ENCODE measurements at regions not wholly inside any gene's neighbourhood (a gene's known extent, or its start where the extent isn't known, plus 50 kb on each side); places are given as distances from the start of the nearest gene placed in this dataset.

DNA sequence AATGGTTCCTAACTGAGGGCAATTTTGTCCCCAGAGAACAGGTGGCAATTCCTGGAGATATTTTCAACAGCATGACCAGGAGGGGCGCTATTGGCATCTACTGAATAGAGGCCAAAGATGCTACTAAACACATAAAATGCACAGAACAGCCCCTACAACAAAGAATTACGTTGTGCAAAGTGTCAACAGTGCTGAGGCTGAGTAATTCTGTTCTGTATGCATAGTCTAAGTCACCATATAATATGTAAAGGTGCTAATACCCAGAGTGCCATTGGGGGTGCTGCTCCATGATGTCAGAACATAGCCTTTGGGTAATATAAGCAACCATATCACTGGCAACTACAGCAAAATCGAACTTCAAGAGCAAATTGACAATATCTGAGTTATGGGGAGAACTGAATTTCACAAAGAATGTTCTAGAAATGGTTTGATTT lies 213.3 kb upstream of the PHYHIPL start:
- TF ChIP-seq, protein P1, sequence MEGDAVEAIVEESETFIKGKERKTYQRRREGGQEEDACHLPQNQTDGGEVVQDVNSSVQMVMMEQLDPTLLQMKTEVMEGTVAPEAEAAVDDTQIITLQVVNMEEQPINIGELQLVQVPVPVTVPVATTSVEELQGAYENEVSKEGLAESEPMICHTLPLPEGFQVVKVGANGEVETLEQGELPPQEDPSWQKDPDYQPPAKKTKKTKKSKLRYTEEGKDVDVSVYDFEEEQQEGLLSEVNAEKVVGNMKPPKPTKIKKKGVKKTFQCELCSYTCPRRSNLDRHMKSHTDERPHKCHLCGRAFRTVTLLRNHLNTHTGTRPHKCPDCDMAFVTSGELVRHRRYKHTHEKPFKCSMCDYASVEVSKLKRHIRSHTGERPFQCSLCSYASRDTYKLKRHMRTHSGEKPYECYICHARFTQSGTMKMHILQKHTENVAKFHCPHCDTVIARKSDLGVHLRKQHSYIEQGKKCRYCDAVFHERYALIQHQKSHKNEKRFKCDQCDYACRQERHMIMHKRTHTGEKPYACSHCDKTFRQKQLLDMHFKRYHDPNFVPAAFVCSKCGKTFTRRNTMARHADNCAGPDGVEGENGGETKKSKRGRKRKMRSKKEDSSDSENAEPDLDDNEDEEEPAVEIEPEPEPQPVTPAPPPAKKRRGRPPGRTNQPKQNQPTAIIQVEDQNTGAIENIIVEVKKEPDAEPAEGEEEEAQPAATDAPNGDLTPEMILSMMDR (conservative IDR thresholded peaks at IDR 0.05; ENCODE audit: low read depth, low read length): peak; percentile 72
- TF ChIP-seq EZH2phosphoT487 (IDR thresholded peaks at IDR 0.05; ENCODE audit: borderline replicate concordance, low read length): no peak

Data from PC-3 (cell line).